ENCODE measurements at regions not wholly inside any gene's neighbourhood (a gene's known extent, or its start where the extent isn't known, plus 50 kb on each side); places are given as distances from the start of the nearest gene placed in this dataset.
"Not testable (repeated sequence)": the region's sequence is repeated elsewhere in the genome, so short reads cannot be mapped to it uniquely, and the experiment has no call there.

GRCh38 chr4:78005086-78005485 lies 52.0 kb upstream of the FRAS1 start:
- no peak overlapping the region for H3K4me3 ChIP-seq
- DNase-seq (ENCODE audit: extremely low read depth in 1 of 4, low spot score in 3 of 4) (no peak), FAIRE-seq (no peak), ATAC-seq (no peak)
- H3K9me1 ChIP-seq (ENCODE audit: control insufficient read depth, insufficient read depth, low read length) = no peaks in the 10 kb centered on the region
- CTCF ChIA-PET (ENCODE audit: low intra/inter-chr PET ratio) = no interaction called here
- H3K79me2 ChIP-seq (ENCODE audit: control insufficient read depth, insufficient read depth, low read length) = no peaks in the 10 kb centered on the region
- no peak overlapping the region for H2AFZ ChIP-seq (ENCODE audit: low read depth, low read length)
- H4K20me1 ChIP-seq (replicated peaks; ENCODE audit: control insufficient read depth, insufficient read depth, low read length) = no peaks in the 10 kb centered on the region
- POLR2A ChIA-PET = no interaction called here
- H3K4me2 ChIP-seq (ENCODE audit: insufficient read depth, low read length) = no peak overlapping the region
- intact Hi-C loops (cut with micrococcal nuclease) = no loop called here
- no peaks in the 10 kb centered on the region for H3K36me3 ChIP-seq (ENCODE audit: control insufficient read depth, insufficient read depth, low read length)
- H3K27ac ChIP-seq (ENCODE audit: extremely low read depth, low read depth, low read length) = no peak overlapping the region
- WGBS (ENCODE audit: insufficient coverage, low coverage, missing lambda C conversion rate) = 2% methylated on average over 3 of the region's 3 CpGs
- TF ChIP-seq MCM2 (IDR thresholded peaks at IDR 0.05; ENCODE audit: low read depth) = no peak
- TF ChIP-seq MXI1 (IDR thresholded peaks at IDR 0.05; ENCODE audit: low read depth, low read length) = no peak
- no peak for TF ChIP-seq CGGBP1 (CRISPR knock-in tag; IDR thresholded peaks at IDR 0.05)
- TF ChIP-seq ZBTB12 (CRISPR knock-in tag; IDR thresholded peaks at IDR 0.05) = no peak
- TF ChIP-seq AFF4 (CRISPR knock-in tag; IDR thresholded peaks at IDR 0.05) = no peak
- TF ChIP-seq PKNOX1 (IDR thresholded peaks at IDR 0.05) = no peak
- H3K9me3 ChIP-seq (replicated peaks; ENCODE audit: control insufficient read depth, insufficient read depth, low read depth, low read length) = no peaks in the 10 kb centered on the region
- H3K9ac ChIP-seq (ENCODE audit: insufficient read depth in 1 of 2, low read depth in 2 of 2, low read length in 2 of 2) = no peak overlapping the region
- no TSS peak for BruUV-seq (replicated peaks)
- in situ Hi-C loops (cut with MboI) = no loop called here
- no peaks in the 10 kb centered on the region; a peak in 1 of 5 replicates for H3K4me1 ChIP-seq (replicated peaks in 1 of 2; ENCODE audit: control insufficient read depth in 2 of 2, insufficient read depth in 2 of 2, low read length in 2 of 2)
- no peaks in the 10 kb centered on the region; a peak in 1 of 5 replicates for H3K27me3 ChIP-seq (ENCODE audit: control insufficient read depth in 2 of 2, insufficient read depth in 2 of 2, low read length in 2 of 2)

- H3K4me1 ChIP-seq (replicated peaks in 1 of 2; ENCODE audit: control insufficient read depth in 2 of 2, insufficient read depth in 2 of 2, low read length in 2 of 2); H3K27me3 ChIP-seq (ENCODE audit: control insufficient read depth in 2 of 2, insufficient read depth in 2 of 2, low read length in 2 of 2); ATAC-seq; H4K20me1 ChIP-seq (replicated peaks; ENCODE audit: control insufficient read depth, insufficient read depth, low read length); H3K4me2 ChIP-seq (ENCODE audit: insufficient read depth, low read length); H3K9me1 ChIP-seq (ENCODE audit: control insufficient read depth, insufficient read depth, low read length); POLR2A ChIA-PET; BruUV-seq (replicated peaks); FAIRE-seq; H3K9me3 ChIP-seq (replicated peaks; ENCODE audit: control insufficient read depth, insufficient read depth, low read depth, low read length); H3K9ac ChIP-seq (ENCODE audit: insufficient read depth in 1 of 2, low read depth in 2 of 2, low read length in 2 of 2); H3K4me3 ChIP-seq; DNase-seq (ENCODE audit: extremely low read depth in 1 of 4, low spot score in 3 of 4); CTCF ChIA-PET (ENCODE audit: low intra/inter-chr PET ratio); H2AFZ ChIP-seq (ENCODE audit: low read depth, low read length); in situ Hi-C loops (cut with MboI); H3K79me2 ChIP-seq (ENCODE audit: control insufficient read depth, insufficient read depth, low read length); H3K36me3 ChIP-seq (ENCODE audit: control insufficient read depth, insufficient read depth, low read length); intact Hi-C loops (cut with micrococcal nuclease); H3K27ac ChIP-seq (ENCODE audit: extremely low read depth, low read depth, low read length): not testable (repeated sequence)
- 0% methylated on average over 9 of the region's 26 CpGs for whole genome bisulfite sequencing (ENCODE audit: insufficient coverage, low coverage, missing lambda C conversion rate)
Measured at GRCh38 chr4:78007021-78007420, 50.1 kb upstream of the FRAS1 start.

All from K562 (cell line).